Body of pancreas (tissue), 4 donors: ENCODE measurements at regions not wholly inside any gene's neighbourhood (a gene's known extent, or its start where the extent isn't known, plus 50 kb on each side); places are given as distances from the start of the nearest gene placed in this dataset.

Experiments used
- POLR2A ChIP-seq, 3 donors: fragments of 450-650 bp; IDR thresholded peaks; one replicate each; pipeline ENCODE4 v1.6.1; 2016; ENCODE audit warnings: antibody characterized with exemption in 3 of 3, mild to moderate bottlenecking in 2 of 3
- TF ChIP-seq, protein P1 (sequence below), 7 experiments: fragments of 450-650 bp in 4 of 7; fragments of 200-600 bp in 3 of 7; sonication (generic) in 3 of 7; IDR thresholded peaks; one replicate each; pipeline ENCODE4 v1.5.1; 2016 to 2019; ENCODE audit warnings: antibody characterized with exemption in 7 of 7

DNA sequence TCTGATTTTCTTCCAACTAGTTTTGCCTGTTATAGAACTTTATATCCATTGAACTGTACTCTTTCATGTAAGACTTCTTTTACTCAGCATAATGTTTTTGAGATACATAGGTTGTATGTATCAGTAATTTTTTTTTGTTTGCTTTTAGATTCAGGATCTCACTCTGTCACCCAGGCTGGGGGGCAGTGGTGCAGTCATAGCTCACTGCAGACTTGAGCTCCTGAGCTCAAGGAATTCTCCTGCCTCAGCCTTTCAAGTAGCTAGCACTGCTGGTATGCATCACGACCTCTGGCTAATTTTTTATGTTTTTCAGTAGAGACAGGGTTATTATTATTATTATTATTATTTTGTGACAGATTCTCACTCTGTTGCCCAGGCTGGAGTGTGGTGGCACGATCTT, 65.0 kb upstream of the DDHD1 start:
- TF ChIP-seq, protein P1, sequence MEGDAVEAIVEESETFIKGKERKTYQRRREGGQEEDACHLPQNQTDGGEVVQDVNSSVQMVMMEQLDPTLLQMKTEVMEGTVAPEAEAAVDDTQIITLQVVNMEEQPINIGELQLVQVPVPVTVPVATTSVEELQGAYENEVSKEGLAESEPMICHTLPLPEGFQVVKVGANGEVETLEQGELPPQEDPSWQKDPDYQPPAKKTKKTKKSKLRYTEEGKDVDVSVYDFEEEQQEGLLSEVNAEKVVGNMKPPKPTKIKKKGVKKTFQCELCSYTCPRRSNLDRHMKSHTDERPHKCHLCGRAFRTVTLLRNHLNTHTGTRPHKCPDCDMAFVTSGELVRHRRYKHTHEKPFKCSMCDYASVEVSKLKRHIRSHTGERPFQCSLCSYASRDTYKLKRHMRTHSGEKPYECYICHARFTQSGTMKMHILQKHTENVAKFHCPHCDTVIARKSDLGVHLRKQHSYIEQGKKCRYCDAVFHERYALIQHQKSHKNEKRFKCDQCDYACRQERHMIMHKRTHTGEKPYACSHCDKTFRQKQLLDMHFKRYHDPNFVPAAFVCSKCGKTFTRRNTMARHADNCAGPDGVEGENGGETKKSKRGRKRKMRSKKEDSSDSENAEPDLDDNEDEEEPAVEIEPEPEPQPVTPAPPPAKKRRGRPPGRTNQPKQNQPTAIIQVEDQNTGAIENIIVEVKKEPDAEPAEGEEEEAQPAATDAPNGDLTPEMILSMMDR (IDR thresholded peaks at IDR 0.05), result no peak
- no peak for TF ChIP-seq POLR2A (IDR thresholded peaks at IDR 0.05)
